B cell (primary cell): ENCODE measurements at regions not wholly inside any gene's neighbourhood (a gene's known extent, or its start where the extent isn't known, plus 50 kb on each side); places are given as distances from the start of the nearest gene placed in this dataset.

Experiments used
- EZH2 ChIP-seq: IDR thresholded peaks from 2 replicates; pipeline ENCODE4 v1.6.1; 2012; ENCODE audit warnings: borderline replicate concordance, low read depth, mild to moderate bottlenecking, moderate library complexity, low read length; ENCODE audit not compliant: insufficient read depth, poor library complexity, severe bottlenecking
- TF ChIP-seq, protein P1 (sequence below): fragments of 200-600 bp; IDR thresholded peaks from one replicate; pipeline ENCODE4 v1.8.0; 2022; ENCODE audit warnings: antibody characterized with exemption, mild to moderate bottlenecking

DNA sequence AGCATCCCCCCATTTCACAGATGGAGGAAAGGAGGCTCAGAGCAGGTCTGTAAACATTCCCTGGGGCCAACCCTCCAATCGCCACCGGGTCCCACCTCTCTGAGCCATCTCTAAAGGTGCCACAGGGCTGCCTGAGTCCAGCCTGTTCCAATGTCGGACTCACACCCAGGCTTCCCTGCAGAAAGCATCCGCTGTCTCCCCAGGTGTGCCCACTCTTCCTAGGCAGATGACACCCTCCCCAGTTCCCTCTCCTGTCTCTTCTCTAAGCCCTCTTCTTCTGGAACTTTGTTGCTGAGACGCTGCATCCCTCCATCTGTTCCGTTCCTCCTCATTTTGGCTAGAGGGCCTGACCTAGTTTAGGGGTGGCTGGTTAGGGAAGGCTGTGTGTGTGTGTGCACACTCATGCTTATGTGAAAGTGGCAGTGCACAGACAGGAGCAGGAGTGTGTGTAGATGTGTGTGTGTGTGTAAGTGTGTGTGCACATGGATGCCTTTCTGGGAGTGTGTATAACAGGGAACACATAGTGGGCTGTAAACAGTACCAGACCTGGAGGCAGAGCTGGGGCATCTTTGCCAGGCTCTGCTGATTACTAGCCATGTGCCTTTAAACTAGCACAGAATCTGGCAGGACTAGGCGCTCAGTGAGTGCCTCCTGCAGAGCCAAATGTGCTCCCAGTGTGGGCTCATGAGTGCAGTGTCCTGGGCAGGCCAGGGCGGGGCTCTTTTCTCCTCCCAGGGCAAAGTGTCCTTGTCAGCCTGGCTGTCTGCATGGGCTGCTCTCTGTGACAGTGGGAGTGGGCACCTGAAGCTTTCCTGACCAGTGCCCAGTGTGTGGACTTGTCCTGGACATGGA lies 77.3 kb upstream of the NECTIN1 start:
- TF ChIP-seq, protein P1, sequence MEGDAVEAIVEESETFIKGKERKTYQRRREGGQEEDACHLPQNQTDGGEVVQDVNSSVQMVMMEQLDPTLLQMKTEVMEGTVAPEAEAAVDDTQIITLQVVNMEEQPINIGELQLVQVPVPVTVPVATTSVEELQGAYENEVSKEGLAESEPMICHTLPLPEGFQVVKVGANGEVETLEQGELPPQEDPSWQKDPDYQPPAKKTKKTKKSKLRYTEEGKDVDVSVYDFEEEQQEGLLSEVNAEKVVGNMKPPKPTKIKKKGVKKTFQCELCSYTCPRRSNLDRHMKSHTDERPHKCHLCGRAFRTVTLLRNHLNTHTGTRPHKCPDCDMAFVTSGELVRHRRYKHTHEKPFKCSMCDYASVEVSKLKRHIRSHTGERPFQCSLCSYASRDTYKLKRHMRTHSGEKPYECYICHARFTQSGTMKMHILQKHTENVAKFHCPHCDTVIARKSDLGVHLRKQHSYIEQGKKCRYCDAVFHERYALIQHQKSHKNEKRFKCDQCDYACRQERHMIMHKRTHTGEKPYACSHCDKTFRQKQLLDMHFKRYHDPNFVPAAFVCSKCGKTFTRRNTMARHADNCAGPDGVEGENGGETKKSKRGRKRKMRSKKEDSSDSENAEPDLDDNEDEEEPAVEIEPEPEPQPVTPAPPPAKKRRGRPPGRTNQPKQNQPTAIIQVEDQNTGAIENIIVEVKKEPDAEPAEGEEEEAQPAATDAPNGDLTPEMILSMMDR = no peak
- TF ChIP-seq EZH2 = no peak
